ENCODE measurements at regions not wholly inside any gene's neighbourhood (a gene's known extent, or its start where the extent isn't known, plus 50 kb on each side); places are given as distances from the start of the nearest gene placed in this dataset.

DNA sequence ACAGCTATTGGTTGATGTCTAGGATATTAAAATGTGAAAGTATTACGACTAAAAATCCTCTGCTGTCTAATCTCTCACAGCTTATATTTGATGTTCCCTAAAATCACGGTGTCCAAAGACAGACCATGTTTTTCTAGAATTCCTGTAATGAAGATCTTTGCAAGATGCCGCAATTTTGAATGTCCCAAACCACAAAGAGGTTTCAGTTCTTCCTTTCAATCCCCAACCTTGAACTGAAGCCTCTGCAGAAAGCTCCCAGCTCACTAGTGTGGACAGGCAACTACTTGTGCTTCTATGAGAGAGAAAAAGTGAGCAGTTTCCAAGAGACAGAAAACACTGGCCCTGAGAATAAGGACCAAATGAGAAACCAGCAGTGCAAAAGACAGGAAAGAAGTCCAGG lies 370.1 kb downstream of the FOXA2 start:
- no peak for DNase-seq

DNA sequence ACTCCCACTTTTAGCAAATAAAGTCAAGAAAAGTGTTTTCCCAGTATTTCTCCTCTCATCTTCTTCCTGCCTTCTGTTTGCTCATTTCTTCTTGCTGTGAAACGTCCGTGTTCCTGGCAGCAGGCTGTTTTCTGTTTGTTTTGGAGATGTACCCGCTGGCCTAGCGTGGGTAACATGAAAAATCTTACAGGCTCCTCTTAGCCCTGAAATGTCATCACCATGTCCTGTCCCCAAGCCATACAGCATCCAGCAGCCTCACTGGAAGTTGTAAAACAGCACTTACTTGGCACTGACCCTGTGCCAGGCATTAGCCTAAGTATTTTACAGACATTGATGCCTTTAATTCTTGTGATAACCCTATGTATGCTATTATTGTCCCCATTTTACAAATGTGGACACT lies 371.1 kb downstream of the FOXA2 start:
- DNase-seq: no peak

DNA sequence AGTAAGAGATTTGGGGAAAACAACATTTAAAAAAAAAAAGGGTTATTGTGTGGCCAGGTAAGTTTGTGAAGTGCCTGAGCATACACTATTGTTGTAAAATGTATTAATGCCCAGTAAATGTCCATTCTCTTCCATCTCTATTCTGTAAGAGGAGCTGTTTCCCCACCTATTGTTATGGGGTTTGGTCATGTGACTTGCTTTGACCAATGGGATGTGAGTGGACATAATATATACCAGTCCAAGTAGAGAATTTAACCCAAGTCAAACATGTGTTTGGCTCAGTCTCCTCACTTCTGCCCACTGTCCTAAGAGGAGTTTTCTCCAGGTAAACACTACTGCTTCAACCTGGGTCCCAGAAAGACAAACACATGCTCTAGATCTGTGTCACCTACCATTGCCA lies 377.1 kb downstream of the FOXA2 start:
- no peak for DNase-seq

DNA sequence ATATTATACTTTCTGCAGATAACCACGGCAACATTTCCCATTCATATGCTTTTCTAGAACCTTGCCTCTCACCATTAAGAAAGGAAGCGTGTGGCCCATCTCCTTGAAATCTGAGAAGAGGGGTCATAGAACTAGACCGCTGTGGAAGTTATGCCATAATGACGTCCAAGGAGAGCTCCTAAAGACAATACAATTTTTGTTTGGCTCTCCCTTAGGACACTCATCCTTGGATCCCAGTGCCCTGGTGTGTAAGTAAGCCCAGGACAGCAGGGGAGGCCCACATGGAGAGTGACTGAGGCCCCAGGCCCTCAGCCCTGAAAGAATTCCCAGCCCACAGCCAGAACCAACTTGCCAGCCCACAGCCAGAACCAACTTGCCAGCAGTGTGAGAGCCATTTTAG lies 379.6 kb downstream of the FOXA2 start:
- DNase-seq: no peak

DNA sequence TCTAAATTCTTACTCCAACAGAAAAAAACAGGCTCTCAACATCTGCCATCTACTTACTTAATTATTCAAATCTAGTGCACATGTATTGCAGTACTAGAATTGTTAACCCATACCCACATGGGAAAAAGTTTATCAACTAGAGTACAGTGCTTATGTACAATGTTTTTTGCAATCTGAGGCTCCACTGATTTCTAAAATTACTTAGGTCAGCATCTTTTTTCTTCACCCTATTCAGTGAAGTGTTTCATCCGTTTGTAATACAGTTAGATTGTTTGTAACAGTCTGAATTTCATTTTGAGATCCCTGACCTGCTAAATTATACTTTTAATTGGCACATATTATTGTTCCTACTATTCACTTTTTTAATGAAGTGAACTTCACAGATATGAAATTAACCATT lies 402.2 kb downstream of the FOXA2 start:
- DNase-seq: no peak

DNA sequence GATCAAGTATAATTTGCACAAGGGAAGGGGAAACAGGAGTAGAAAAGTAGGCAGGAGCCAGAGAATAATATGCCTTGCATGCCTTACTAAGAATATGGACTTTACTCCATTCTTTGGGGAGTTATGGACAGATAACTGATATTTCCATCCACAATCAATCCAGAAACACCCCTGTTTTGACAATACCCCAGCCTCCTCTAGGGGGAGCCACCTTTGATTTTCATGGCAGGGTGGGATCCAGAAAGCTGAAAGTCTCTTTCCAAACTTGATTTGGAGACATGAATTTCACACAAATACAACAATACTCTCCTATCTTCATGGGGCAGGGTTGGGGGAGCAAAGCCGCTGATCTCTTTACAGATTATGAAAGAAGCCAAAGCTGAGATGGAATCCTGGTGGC lies 404.1 kb downstream of the FOXA2 start:
- DNase-seq: no peak

DNA sequence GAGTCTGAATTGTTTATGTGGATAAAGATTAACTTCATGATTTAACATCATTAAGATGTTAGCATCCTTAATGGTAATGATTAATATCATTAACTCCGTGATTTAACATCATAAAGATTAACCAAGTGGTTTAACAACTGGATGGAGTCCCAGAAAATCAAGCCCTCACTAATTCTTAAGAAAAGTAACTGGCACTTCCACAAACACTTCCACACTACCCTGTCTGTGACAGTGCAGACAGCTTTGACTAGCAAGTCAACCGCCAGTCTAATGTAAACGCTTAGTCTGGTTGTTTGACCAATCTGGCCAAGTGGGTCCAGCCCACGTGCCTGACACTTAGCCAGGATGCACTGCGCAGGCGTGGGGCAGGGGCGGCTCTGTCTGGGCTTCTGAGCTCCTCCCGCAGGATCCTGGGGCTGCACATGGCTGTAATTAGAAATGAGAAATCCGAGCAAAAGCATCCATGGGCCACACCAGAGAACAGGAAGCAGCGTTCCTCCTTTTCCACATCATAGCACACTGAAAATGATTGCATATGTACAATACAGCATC lies 424.2 kb downstream of the FOXA2 start:
- DNase-seq: no peak

DNA sequence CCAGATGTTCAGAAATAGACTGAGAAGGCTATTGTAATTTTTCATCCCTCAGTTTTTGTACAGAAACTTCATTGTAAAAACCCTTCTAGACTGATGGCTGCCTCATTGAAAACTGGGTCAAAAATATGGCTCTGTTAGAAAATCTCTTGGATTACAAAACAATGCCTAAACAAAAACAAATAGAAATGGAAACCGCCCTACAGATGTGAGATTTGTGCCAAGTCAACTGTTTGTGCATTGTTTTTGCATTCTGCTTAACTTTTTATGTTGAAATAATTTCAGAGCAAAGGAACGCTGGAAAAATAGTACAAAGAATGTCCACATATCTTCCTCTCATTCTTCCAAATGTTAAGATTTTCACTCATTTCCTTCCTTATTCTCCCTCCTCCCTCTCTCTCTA lies 425.1 kb downstream of the FOXA2 start:
- DNase-seq: no peak

DNA sequence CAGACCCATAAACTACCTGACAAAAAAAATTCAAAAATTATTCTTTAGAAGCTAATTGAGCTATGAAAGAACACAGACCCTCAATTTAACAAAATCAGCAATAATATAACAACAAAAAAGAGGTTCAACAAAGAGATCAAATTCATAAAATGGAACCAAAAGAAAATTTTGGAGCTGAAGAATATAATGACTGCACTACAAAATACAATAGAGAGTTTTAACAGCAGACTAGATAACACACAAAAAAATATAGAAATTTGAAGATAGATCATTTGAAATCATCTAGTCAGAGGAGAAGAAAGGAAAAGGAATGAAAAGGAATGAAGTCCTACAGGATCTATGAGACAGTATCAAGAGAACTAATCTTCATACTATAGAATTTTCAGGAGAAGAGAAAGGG lies 422.1 kb downstream of the PAX1 start:
- no peak for DNase-seq

DNA sequence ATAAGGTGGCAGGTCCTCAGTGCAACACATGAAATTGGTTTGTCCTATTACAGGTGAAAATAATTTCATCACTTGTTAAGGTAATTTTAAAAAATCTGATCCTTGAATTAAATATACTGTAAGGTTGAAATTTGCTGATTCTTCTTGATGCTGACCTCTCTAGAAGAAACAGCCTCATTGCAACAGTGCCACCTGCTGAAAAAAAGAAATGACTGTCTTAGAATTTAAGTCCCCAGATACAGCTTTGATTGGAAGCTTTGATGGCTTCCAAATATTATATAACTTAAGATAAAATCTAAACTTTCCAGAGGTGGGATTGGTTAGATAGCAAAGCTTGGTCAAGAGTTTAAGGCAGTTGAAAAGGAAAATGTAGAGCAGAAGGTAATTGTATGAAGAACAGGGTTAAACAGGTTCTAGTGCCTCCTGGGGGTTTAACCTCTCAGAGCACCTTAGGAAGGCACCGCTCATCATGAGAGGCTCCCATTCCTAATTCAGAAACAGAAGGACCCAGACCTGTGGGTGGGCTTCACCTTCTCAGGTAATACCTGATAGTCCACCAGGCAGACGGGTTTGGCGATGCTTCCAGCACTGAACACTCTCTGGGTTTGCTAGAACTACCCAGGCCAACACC lies 401.0 kb downstream of the PAX1 start:
- no peak for DNase-seq

DNA sequence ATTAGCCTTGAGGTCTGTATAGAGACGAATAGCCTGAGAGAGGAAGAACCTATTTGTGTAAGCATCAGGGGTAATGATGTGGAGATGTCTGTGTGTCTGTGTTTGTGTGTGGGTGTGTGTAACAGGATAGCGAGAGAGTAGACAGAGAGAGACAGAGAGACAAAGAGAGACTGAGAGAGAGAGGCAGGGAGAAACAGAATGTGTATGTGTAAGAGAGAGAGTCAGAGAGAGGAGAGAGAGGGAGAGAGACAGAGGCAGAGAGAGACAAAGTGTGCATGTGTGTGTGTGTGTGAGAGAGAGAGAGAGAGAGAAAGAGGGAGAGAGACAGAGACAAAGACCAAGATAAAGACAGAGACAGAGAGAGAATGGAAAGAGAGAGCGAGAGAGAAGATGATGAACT lies 396.1 kb downstream of the PAX1 start:
- no peak for DNase-seq

DNA sequence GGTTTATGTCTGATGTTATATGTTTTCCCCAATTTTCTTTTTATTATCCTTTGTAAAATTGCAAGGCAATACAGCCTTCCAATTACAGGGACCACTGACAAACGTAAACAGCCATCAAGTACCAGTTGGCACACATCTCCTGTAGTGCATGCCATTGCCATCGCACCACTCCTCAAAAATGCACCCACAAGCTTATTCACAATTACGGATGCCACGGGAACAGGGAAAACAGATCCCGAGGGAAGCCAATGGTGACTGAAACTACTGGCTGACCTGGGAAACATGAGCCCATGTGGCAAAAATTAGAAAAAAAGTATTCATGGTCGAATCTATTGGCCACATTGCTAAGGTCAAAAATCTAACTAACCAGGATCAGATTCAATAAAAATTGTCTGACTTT lies 395.2 kb downstream of the PAX1 start:
- DNase-seq: no peak

DNA sequence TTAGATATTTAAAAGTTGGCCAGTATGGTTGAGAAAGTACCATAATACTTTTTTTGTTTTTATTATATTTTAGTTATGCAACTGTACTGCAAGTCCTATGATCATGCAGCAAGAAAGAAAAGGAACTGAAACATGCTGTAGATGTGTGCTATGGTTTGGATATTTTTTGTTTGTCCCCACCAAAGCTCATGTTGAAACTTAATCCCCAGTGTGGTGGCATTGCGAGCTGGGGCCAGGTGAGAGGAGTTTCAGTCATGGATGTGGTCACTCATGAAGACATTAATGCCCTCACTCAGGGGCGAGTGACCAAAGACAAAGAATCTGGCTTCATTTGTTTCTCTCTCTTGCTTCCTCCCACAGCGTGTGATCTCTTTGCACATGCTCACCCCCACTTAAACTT lies 393.9 kb downstream of the PAX1 start:
- DNase-seq: no peak

DNA sequence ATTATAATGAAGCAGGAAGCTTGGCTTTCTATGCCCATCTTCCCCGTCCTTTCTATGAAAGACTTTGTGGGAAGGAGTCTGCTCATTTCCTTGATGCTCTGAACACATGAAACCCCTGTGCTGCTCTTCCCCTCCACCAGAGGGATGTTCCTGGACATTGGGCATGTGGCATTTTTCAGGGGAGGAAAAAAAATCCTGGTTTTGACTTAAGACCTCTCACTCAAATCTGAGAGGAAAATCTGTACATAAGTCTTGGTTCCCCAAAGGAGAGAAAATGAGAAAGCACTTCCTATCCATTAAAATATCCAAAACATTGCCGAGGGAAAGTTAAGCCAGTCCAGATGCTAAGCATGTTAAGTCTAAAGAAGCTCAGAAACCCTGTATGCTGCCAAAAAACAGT lies 393.0 kb downstream of the PAX1 start:
- DNase-seq: no peak

DNA sequence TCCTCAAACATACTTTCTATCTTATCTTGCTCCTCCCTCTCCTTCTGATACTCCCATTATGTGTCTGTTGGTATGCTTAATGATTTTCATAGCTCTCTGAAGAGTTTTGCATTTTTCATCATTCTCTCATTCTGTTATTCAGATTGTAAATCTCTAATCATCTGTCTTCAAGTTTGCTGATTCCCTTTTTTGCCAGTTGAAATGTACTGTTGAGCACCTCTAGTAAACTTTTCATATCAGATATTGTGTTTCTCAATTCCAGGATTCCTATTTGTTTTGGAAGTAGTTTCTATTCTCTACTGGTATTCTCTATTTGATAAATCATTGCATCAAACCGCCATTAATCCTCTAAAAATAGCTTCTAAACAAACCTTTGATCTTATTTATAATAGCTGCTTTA lies 387.7 kb downstream of the PAX1 start:
- DNase-seq: no peak

DNA sequence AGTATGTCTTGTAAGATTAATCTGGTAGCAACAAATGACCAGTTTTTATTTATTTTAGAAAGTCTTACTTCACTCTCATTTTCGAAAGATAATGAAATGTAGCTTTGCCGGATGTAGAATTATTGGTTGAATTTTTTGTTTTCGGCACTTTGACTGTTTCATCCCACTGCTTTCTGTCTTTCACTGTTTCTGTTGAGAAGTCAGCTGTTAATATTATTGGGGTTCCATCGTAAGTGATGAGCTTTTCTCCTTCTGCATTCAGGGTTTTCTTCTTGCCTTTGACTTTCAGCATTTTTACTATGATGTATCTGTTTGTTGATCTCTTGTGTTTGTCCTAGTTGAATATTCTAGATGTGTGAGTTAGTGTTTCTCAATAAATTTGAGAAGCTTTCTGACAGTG lies 383.4 kb downstream of the PAX1 start:
- no peak for DNase-seq

DNA sequence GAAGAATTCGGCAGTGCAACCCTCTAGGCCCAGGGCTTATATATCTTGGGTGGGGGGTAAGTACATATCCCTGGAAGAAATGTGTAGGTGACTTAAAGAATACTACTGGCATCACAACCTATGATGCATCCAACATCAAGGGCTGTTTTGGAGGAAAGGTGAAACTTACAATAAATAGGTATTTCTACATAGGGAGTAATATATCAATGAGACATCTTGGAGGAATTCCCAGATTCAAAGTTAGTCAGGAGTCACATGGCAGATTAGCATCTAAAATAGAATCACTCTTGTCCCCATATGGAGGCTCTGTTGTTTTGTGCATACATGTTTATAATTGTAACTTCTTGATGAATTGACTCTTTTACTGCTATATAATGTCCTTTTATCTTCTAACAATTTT lies 375.5 kb downstream of the PAX1 start:
- DNase-seq: no peak

DNA sequence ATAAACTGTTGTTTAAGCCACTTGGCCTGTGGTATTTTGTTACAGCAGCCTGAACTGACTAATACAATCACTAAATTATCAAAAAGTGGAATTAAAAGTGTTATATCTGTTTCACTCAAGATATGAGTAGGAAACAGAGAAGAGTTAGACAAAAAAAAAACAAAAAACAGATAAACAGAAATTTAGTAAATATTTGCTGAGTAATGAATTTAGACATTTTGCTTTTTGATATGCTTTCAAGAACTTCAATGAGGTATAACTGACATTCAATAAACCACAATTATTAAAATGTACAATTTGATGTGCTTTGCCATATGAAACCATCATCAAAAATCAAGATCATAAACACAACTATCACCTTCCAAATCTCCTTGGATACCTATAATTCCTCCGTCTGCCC lies 369.2 kb downstream of the PAX1 start:
- DNase-seq: no peak

DNA sequence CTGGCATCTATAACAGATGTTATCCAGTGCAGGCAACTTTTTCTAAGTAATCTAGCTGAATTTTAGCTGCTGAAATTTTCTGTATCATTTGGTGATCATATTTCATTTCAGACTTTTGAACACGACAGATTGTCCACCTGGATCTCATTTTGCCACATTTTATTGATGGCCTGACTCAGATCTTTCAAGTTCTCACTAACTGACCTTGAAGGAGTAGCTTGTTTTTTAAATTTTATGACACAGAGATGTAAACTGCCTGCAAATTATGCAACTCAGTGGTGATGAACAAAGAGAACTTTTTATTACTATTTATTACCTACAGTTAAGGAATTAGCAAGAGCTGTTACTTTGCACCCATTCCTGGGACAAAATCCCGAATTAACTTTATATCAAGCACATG lies 366.4 kb downstream of the PAX1 start:
- DNase-seq: no peak

DNA sequence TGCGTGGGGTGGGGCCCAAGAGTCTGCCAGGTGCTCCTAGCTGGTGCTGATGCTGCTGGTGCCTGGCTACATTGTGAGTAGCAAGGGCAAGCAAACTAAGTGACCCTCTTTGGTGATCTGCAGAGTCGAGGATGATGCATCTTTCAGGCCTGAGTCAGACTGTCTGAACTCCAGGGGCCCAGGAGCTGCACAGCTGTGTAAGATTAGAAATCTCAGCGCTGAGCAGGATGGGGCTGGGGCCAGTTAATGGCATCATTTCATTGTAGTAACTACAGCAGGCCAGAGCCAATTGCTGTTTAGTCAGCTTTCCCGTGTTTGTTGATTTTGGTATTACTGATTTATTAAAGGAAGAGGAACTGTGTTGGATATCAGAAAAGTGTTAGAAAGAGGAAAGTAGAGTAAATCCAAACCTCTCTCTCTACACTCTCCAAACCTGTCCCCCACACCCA lies 365.2 kb downstream of the PAX1 start:
- no peak for DNase-seq

DNA sequence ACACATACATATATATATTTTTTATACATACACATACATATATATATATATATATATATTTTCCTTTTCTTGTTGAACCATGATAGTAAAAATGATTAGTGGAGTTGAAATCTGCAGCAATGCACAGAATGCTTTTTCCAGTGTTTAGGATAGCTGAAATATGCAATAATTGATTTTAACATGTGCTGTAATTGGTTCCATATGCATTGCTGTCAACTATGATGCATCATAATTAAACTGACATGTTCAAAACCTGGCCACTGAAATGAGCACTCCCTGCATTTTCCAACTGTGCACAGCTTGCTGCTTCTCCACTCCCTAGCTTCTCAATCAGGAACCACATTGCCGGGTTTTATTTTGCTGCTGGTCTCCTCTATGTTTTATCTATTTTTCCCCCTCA lies 358.3 kb downstream of the PAX1 start:
- no peak for DNase-seq

DNA sequence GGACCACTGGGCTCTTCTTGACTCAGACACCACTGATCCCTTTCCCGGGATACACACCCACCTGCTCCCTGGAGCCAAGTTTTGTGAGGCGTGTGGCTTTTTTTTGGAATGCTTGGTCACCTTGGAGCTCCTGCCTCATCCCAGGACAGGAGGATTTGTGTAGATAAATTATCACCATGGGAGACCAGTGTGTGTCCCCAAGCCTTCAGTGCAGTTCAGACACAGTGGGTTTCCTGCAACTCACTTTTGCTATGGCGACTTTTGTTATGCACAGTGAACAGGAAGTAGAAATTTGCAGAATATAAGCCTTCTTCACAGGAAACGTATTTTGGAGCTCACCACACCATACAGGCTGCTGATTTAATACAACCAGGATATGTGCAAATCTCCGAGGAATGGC lies 357.4 kb downstream of the PAX1 start:
- no peak for DNase-seq

DNA sequence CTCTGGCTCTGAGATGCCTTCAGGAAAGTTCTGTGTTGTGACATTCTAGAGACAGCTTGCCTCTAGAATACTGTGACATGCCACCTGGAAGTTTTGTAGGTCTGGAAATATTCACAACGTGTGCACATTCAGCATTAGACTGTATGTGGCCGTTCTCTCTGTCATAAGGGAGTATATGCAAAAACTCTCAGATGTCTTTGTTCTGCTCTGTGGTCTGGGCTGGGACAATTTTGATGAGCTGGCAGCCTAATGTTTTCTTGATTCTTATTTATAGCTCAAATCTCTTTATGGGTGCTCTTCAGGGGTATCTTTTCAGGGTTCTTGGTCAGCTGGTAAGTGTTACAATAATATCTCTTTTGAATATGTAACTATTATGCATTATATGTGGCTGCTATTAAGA lies 355.1 kb downstream of the PAX1 start:
- DNase-seq: no peak

DNA sequence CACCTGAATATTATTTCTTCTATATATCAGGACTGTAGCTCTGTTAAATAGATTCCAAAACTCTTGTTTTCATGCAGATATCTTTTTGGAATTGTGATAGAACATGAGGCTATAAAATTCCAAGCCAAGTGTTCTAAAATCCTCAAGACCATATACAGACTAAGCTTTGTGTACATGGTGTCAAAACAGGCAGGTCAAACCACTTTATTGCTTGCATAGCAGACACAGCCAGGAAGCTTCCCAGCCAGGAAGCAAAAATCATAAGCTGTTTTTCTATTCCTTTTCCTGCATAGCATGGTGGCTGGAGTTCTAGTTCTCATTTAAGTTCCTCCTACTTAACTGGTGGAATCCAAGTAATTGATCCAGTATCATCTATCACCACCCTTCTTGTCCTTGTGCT lies 353.3 kb downstream of the PAX1 start:
- no peak for DNase-seq

DNA sequence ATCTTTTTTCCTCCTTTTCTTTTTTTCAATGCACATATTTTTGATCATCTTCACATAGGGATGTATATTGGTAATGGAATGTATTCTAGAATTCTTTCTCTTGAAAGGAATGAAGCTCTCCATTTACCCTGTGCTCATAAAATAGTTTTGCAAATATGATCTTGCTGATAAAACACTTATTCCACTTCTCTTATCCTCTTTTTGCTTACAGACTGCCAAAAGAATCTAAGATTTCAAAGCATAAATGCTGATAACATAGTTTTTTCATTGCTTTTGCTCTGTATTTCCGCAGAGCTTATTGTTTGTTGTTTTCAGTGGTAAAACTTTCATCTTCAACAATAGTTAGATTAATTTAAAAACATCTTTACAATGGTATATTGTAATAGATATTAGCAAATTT lies 350.5 kb downstream of the PAX1 start:
- no peak for DNase-seq

All from NCI-H1694 treated with DMSO at 0.1 percent for 48 hours (cell line).